T47D (cell line): ENCODE measurements at regions not wholly inside any gene's neighbourhood (a gene's known extent, or its start where the extent isn't known, plus 50 kb on each side); places are given as distances from the start of the nearest gene placed in this dataset.

Source experiments
- DNase-seq, 2 experiments: peaks; one replicate each; pipeline versions ENCODE4 v3.0.0 to v3.0.0-alpha.2; 2011 to 2012; ENCODE audit warnings: low read depth in 1 of 2, low spot score in 1 of 2
- JUND ChIP-seq: IDR thresholded peaks from 2 replicates; pipeline ENCODE4 v1.6.1; 2012; ENCODE audit warnings: low read depth
- in situ Hi-C: cut with HindIII; loops from 2 replicates; pipeline ENCODE4 v1.10.0; 2016; ENCODE audit warnings: low sequenced_read_pairs, low pct_unique_long_range_greater_than_20kb

DNA sequence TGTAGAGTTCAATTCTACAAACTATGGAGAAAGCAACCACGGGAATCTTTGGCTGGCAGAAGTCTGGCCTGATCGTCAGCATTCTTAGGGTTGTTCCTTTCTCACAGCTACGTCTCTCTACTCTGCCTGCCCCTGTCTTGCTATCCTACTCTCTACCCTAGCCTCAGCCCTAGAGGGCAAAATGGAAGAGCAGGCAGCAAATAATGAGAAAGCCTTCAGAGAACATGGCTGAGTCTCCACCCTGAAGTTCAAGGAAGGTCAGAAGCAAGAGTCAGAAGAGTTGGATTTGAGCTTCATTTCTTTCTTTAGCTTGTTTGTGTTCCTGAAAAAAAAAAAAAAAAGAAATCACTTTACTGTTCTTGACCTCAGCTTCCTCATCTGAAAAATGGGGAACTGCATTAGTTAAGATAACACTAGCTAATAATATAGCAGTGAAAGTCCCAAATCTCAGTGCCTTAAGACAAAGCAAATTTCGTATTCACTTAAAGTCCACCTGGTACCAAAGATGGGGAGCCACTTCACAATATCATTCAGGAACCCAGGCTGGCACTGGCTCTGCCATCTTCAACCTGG is 50.2 kb upstream of the CCND2 start:
- in situ Hi-C loops, result no loop called here
- no peak for TF ChIP-seq JUND
- no peak for DNase-seq

DNA sequence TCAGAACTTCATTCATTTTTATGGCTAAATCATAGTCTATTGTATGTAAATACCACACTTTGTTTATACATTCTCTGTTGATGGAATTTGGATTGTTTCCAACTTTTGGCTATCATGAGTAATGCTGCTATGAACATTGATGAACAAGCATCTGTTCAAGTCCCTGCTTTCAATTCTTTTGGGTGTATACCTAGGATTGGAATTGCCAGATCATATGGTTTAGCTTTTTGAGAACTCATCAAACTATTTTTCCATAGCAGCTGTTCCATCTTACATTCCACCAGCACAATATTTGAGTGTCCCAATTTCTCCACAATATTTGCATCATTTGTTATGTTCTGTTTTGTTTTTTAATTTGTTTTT is 52.3 kb upstream of the CCND2 start:
- TF ChIP-seq JUND, result no peak
- in situ Hi-C loops, result no loop called here
- DNase-seq, result no peak

DNA sequence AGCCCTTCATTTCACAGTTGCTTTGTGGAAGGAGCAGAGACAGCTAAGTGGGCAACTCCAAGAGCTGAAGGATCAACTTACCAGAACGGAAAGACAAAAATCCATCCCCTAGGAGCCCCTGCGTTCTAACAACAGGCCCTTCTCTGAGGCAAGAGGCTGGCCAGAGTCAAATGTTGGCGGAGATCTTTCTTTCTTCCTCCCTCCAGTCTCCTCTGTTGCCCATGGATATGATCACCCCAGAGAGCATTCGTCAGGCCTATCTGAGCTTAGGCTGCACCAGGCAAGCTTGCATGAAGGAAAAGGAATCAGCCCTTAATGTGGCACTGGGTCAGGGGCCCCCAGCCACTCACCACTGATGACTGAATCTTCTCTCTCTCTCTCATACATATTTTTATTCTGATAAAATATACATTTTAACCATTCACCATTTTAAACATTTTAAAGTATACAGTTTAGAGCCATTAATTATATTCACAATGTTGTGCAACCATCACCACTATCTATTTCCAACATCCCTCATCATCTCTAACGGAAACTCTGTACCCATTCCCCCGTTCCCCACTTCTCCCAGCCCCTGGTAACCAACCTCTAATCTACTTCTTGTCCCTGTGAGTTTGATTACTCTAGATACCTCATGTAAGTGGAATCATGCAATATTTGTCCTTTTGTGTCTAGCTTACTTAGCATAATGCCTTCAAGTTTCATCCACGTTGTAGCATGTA is 52.9 kb upstream of the CCND2 start:
- in situ Hi-C loops, result no loop called here
- TF ChIP-seq JUND, result no peak

DNA sequence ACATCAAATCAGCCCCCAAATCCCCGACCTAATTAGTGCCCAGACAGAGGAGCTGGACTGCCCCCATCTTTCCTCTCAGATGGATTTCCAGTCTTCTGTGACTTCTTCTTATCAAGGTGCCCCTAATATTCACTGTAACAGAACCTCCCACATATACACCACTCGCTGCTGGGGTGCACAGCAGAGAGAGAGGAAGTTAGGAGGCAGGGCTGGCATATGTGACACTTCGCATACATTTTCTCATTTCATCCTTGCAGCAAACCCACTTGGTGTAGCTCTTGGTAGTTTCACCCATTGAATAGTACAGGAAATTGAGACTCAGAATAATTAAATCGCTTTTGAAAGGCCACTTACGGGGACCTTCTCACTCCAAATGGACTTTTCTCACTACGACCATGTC is 56.5 kb upstream of the CCND2 start:
- TF ChIP-seq JUND, result no peak
- no peak for DNase-seq

More for the DNA sequence above, 52.9 kb upstream of the CCND2 start:
- DNase-seq, result no peak

DNA sequence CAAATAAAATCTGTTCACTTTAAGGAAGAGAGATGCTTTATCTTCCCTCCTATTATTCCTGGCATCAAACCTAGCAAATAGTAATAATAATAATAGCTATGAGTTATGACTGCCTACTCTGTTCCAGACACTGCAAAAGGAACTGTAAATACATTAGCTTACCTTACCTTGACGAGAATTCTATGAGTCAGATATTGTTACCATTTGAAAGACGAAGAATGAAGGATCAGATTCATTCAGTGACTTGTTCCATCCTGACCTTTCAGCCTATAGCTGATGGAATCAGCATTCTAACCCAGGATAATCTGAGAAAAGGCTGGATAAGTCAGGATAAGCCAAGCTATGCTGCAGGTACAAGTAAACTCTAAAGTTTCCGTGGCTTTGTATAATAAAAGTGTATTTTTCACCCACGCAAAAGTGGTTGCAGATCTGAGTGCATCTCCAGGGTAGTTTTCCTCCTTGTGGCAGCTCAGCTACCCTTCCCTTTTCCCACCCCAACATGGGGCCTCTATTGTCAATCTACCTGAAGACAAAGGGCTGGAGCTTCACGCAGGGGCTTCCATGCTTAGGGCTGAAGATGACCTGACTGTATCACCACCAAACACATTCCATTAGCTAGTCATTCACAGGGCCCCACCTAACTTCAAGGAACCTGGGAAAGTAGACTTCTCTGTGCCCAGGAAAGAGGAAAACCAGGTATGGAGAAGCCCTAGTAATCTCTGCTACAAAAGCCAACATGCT is 57.2 kb upstream of the CCND2 start:
- no peak for DNase-seq
- TF ChIP-seq JUND, result no peak
- in situ Hi-C loops, result no loop called here

More for the DNA sequence above, 56.5 kb upstream of the CCND2 start:
- in situ Hi-C loops, result no loop called here

DNA sequence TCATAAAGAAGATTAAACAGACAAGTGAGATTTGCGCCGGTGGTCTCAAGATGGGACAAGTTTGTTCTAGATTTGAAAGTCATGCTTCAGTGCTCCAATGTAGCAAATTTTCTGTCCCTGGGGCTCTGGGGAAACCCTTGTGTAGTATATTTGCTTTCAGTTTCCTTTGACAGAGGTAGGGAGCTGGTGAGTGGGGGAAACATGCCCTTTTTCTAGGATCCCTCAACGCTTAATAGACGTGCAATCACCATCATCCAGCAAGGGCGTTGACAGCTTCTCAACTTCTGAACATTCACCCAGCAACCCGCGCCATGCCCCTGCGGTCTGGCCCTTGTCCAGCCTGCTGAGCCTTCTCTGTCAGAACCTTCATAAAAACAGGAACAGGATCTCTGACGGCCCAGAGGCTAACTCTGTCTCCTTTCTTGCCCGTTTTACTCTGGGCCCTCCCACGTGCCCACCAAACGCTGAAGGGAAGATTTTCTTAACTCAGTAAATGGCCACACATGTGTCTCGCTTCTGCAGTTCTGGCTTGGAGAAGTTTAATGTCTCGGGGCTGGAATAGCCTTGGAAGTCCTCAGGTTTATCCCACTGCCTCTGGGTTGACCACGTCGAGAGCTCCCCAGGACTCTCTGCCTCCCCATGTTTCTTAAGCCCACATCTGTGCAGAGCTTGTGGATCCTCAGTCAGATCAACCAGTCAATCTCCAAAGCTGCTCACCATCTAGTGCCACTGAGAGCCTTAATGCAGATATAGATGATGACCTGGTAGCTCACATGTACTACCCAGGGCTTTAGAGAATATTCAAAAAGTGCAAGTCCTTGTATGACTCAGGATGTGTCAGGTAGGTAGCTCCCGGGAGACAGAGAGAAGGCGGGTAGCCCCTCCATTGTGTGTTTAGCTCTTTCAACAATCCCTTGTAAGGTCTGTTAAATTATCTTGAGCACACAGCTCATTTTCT is 58.1 kb upstream of the CCND2 start:
- DNase-seq, result no peak
- in situ Hi-C loops, result no loop called here
- TF ChIP-seq JUND, result no peak

DNA sequence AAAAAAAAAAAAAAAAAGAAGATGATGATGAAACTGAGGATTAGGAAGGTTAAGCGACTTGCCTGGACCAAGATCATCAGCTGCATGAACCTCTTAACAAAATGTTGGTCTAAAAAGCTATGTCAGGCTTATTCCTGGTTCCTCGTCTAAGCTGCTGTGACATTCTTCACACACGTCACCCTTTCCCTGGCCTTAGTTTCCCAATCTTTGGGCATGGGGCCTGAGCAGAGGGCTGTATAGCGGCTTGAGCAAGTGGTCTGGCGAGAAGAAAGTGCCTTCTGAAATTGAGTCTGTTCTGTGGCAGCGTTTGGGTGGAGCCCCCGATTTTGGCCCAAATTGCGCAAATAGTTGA is 58.7 kb upstream of the CCND2 start:
- no peak for DNase-seq
- in situ Hi-C loops, result no loop called here
- no peak for TF ChIP-seq JUND

DNA sequence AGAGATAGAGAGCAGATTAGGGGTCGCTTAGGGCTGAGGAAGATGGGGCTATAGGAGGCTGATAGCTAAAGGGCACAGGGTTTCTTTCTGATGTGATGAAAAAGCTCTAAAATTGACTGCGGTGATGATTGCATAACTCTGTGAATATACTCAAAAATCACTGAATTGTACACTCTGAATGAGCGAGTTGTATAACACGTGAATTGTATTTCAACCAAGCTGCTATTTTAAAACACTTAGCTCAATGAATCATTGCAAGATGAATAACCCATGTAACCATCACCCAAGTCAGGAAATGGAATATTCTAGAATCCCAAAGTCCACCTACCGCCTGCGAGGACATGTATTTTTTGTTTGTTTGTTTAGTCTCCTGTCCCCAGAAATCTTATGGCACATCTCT is 60.1 kb upstream of the CCND2 start:
- DNase-seq, result no peak
- TF ChIP-seq JUND, result no peak
- in situ Hi-C loops, result no loop called here

DNA sequence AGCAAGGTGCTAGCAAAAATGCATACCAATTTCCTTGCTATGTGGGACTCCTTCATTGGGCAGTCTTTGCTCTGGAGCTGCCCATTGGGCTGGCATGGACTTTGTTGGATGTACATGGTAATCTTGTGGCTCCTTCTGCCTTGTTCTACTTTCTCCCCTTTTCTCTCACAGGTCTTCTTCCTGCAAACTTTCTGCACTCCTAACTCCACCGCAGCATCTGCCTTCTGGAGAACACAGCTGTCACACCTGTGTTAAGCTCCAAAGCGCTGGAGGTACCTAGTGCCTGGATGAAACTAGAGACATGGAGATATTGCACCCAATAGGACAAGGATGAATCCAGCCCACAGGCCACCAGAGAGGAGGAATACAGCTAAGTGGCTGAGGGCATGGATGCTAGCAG is 60.7 kb upstream of the CCND2 start:
- in situ Hi-C loops, result no loop called here
- no peak for TF ChIP-seq JUND
- DNase-seq, result no peak

DNA sequence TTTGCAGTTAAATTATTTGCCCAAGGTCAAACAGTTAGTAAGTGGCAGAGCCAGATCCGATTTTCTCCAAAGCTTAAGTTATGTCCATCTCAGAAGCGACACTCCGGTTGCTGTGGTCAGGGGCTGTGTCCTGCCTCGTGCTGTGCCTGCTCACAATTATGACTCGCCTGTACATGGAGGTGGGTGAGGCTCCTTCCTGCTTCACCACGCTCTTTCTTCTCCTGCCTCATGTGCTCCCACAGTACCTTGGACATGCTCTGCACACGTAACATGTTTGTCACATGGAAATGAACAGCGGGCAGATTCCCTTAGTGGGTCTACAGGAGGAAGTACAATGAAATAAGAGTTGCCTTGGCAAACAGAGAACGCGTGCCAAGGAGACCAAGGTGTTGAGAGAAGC is 62.2 kb upstream of the CCND2 start:
- DNase-seq, result no peak
- in situ Hi-C loops, result no loop called here
- TF ChIP-seq JUND, result no peak

DNA sequence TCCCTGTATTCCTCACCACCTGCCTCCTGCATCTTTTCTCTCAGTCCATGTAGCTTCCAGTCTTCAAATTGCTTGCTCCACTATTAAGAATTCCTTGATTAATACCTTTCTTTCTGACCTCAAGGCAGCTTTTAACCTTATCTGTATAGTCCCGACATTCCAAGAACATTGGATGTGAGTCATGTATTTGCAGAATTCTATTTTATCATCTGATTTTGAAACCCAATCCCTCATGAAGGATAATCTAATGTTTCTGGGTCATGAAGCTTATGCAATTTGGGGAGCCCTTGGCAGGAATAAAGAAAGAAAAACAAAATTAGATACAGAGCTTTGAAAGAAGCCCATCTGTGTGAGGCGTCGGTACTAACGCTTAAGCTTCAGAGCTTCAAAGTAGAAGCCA is 63.4 kb upstream of the CCND2 start:
- no peak for DNase-seq
- TF ChIP-seq JUND, result no peak
- in situ Hi-C loops, result no loop called here

DNA sequence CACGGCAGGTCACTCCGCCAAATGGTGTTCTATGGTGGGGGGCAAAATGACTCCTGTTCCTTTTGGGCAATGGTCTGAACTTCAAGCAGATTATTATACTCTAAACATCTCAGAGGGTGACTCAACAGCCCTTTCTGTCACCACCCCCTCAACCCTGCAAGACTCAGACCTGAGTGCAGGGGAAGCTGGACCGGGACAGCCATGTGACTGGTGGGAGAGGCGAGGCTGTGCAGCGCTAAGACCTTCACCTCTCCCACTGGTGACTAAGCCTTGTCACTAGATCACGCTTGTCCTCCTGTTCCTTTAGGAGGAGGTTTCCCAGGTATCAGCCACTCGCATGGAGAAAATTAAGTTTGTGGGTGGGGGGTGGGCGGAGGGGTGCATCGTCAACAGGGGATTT is 67.1 kb upstream of the CCND2 start:
- no peak for TF ChIP-seq JUND
- no peak for DNase-seq
- in situ Hi-C loops, result no loop called here
